ENCODE measurements at regions not wholly inside any gene's neighbourhood (a gene's known extent, or its start where the extent isn't known, plus 50 kb on each side); places are given as distances from the start of the nearest gene placed in this dataset.
A peak's percentile ranks its signal among the peaks of the same experiment; 100 is the strongest.

GRCh38 chr7:67463983-67464382 lies 467.4 kb downstream of the TYW1 start:
- intact Hi-C loops (cut with DNase I; ENCODE audit: low total_unique reads): no loop called here
- H3K27ac ChIP-seq: no peak overlapping the region
- no peak for DNase-seq

GRCh38 chr7:67466109-67466508 lies 469.5 kb downstream of the TYW1 start:
- TF ChIP-seq CTCF (IDR thresholded peaks at IDR 0.05): no peak

More at GRCh38 chr7:67463983-67464382, 467.4 kb downstream of the TYW1 start:
- H3K4me1 ChIP-seq: peaks cover 0 to 16% (median 6%) of the 10 kb centered on the region in 4 donors
- H3K4me3 ChIP-seq: no peak overlapping the region
- no peaks in the 10 kb centered on the region for H3K9me3 ChIP-seq
- no peak for TF ChIP-seq CTCF (IDR thresholded peaks at IDR 0.05)
- H3K27me3 ChIP-seq: peaks cover 0 to 4% of the 10 kb centered on the region in 2 donors
- no peaks in the 10 kb centered on the region for H3K36me3 ChIP-seq

GRCh38 chr7:67470256-67470751 lies 473.7 kb downstream of the TYW1 start:
- H3K9me3 ChIP-seq: no peaks in the 10 kb centered on the region

More at GRCh38 chr7:67466109-67466508, 469.5 kb downstream of the TYW1 start:
- Histone ChIP-seq H3K4me3 (no peak overlapping the region), H3K36me3 (no peaks in the 10 kb centered on the region), H3K27me3 (no peaks in the 10 kb centered on the region), H3K9me3 (no peaks in the 10 kb centered on the region), H3K4me1 (peaks cover 0 to 30% (median 16%) of the 10 kb centered on the region in 4 donors), H3K27ac (no peak overlapping the region)
- intact Hi-C loops (cut with DNase I; ENCODE audit: low total_unique reads): no loop called here
- DNase-seq: no peak

DNA sequence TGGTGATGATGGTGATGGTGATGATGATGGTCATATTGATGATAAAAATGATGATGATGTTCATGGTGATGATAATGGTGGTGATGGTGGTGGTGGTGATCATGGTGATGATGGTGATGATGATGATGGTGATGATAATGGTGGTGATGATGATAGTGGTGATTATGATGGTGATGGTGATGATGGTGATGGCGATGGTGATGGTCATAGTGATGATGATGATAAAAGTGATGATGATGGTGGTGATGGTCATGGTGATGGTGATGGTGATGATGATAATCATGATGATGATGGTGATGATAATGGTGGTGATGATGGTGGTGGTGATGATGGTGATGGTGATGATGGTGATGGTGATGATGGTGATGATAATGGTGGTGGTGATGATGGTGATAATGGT lies 478.7 kb downstream of the TYW1 start:
- Histone ChIP-seq H3K4me3 (no peak overlapping the region), H3K4me1 (peaks cover 0 to 6% (median 3%) of the 10 kb centered on the region in 4 donors), H3K36me3 (no peaks in the 10 kb centered on the region), H3K9me3 (no peaks in the 10 kb centered on the region), H3K27ac (no peak overlapping the region), H3K27me3 (no peaks in the 10 kb centered on the region)
- DNase-seq: no peak
- TF ChIP-seq CTCF (IDR thresholded peaks at IDR 0.05): no peak
- intact Hi-C loops (cut with DNase I; ENCODE audit: low total_unique reads): no loop called here

More at GRCh38 chr7:67470256-67470751, 473.7 kb downstream of the TYW1 start:
- H3K36me3 ChIP-seq: no peaks in the 10 kb centered on the region
- no peak overlapping the region for H3K4me3 ChIP-seq
- peak overlapping the region; percentile 1 to 13 for H3K27ac ChIP-seq
- peaks cover 0 to 15% (median 10%) of the 10 kb centered on the region in 4 donors for H3K4me1 ChIP-seq
- no peaks in the 10 kb centered on the region for H3K27me3 ChIP-seq
- intact Hi-C loops (cut with DNase I; ENCODE audit: low total_unique reads): no loop called here
- TF ChIP-seq CTCF (IDR thresholded peaks at IDR 0.05): no peak
- no peak for DNase-seq

GRCh38 chr7:67478066-67478465 lies 481.4 kb downstream of the TYW1 start:
- intact Hi-C loops (cut with DNase I; ENCODE audit: low total_unique reads): no loop called here
- no peaks in the 10 kb centered on the region for H3K4me1 ChIP-seq
- no peaks in the 10 kb centered on the region for H3K9me3 ChIP-seq
- H3K36me3 ChIP-seq: no peaks in the 10 kb centered on the region
- no peak for TF ChIP-seq CTCF (IDR thresholded peaks at IDR 0.05)
- H3K27ac ChIP-seq: no peak overlapping the region
- no peaks in the 10 kb centered on the region for H3K27me3 ChIP-seq
- no peak for DNase-seq
- H3K4me3 ChIP-seq: no peak overlapping the region
